NCI-H2227 treated with DMSO at 0.1 percent for 48 hours (cell line): ENCODE measurements at regions not wholly inside any gene's neighbourhood (a gene's known extent, or its start where the extent isn't known, plus 50 kb on each side); places are given as distances from the start of the nearest gene placed in this dataset.

Experiments
- DNase-seq: peaks from one replicate; lab custom pipeline; 2025; lab: John Stamatoyannopoulos, UW

DNA sequence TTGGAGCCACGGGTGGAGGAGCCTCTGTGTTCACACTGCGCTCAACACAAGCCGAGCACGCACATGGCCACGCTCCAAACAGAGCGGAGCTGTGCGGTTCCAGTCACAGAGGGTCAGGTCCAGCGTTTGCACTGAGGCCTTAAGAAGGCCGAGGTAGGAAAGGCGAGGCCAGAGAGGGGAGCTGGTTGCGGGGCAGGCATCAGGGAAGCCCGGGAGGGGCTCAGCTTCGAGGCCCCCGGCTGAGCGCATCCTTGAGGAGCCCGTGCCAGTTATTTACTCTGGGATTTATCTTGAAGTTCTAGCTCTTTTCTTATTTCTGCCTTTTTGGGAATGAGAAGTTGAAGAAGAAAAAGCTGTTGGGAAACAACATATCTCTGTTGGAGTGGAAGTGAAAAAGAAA is 140.8 kb downstream of the IRX1 start:
- no peak for DNase-seq

GRCh38 chr5:3736926-3737325 is 141.3 kb downstream of the IRX1 start:
- DNase-seq, result no peak

DNA sequence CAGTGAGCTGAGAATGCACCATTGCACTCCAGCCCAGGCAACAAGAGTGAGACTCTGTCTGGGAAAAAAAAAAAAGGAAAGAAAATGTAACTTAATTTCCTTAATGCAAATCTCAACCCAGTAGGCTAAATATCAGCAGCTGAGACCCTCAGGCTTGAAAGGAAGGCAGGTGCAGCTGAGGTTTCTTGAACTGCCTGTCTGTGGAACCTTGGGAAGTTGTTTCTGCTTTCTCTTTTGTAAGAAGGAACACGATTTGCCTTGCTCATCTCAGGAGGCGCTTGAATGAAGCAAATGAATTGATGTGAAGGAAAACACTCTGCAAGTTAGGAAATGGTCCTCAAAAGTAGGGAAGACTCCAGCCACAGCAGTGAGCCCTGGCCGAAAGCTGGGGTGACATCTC is 143.3 kb downstream of the IRX1 start:
- DNase-seq, result no peak

DNA sequence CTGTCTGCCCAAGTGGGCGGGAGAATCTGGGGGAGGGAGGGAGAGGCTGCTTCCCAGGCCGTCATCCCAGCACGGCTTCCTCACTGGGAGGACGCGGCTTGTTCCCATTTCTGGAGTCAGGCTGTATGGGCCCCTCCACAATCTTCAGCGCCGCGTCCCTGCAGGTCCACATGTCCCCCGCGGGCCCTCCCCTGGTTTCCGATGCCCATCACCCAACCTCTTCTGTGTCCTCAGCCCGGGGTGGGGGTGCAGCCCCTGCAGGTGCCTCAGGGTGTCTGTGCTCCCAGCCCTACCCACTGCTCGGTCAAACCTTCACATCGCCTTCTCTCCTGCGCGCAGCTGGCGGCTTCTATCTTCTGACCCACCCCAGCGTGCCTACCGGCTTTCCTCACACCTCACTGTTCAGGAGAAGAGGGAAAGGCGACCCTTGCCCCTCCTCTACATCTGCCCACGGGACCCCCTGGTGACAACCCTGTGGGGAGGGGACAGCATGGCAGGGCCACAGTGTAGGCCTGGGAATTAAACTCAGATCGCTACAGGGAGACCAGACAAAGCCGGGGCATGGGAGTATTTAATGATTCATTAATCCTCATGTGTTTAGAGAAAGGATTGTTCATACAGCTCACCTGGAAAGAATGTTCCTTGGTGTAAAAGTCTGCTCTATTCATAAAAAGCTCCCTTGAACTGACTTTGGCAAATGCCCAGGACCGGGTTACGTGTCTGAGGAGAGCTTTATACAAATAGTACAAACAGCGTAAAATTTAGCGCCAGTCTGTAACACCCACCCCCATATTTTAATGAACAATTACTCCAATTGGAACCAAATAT is 145.1 kb downstream of the IRX1 start:
- DNase-seq, result no peak

GRCh38 chr5:3741374-3741770 is 145.7 kb downstream of the IRX1 start:
- DNase-seq, result no peak

GRCh38 chr5:3742750-3743149 is 147.1 kb downstream of the IRX1 start:
- DNase-seq, result no peak

DNA sequence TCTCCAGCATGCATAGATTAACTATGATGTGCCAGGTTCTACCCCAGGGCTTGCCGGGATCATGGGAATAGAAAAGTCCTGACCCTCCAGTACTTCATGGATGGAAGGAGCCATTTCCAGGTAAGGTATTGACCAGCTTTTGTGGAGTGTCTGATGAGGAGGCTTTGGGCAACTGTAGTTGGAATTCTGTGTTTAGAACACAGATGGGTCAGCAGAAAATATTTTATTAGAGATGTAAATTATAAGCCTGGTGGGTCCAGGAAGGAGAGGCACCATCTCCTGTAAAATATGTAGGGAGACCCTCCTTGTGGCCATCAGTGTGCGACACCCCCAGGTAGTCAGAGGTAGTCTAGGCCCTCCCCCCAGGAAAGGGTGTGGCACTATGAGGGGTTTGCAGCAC is 156.2 kb downstream of the IRX1 start:
- no peak for DNase-seq

- no peak for DNase-seq
Observed at GRCh38 chr5:3778000-3778550, 182.4 kb downstream of the IRX1 start.

DNA sequence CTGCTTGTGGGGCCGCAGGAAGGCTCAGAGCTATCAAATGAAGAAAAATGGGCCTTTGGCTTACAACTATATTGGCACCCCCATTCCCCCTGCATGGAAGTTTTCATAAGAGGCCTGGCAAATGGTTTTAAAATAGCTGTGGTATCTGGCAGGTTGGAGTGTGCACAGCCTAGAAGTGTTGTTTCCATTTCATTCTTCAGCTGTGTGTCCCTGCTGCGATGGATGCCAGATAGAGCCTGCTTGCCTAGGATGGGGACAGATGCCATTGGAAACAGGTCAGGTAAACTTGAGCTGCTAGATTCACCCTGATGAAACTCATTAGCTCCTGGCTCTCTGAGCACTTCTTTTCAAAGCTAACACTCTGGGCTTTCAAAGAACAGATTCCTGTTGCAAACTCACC is 183.3 kb downstream of the IRX1 start:
- DNase-seq, result no peak

- no peak for DNase-seq
Observed at GRCh38 chr5:3780278-3780677, 184.6 kb downstream of the IRX1 start.

GRCh38 chr5:3780907-3781306 is 185.3 kb downstream of the IRX1 start:
- no peak for DNase-seq

DNA sequence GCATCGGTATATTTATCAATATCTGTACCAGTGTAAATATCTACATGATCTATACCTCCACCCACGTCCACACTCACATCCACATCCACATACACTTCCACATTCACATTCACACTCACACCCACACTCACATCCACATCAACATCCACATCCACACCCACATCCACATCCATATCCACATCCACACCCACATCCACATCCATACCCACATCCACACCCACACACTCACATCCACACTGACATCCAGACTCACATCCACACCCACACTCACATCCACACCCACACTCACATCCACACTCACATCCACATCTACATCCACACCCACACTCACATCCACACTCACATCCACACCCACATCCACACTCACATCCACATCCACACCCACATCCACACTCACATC is 189.2 kb downstream of the IRX1 start:
- no peak for DNase-seq

GRCh38 chr5:3786165-3786564 is 190.5 kb downstream of the IRX1 start:
- DNase-seq, result no peak

GRCh38 chr5:3786891-3787430 is 191.3 kb downstream of the IRX1 start:
- no peak for DNase-seq

- DNase-seq, result no peak
Observed at GRCh38 chr5:3787604-3788003, 192.0 kb downstream of the IRX1 start.

DNA sequence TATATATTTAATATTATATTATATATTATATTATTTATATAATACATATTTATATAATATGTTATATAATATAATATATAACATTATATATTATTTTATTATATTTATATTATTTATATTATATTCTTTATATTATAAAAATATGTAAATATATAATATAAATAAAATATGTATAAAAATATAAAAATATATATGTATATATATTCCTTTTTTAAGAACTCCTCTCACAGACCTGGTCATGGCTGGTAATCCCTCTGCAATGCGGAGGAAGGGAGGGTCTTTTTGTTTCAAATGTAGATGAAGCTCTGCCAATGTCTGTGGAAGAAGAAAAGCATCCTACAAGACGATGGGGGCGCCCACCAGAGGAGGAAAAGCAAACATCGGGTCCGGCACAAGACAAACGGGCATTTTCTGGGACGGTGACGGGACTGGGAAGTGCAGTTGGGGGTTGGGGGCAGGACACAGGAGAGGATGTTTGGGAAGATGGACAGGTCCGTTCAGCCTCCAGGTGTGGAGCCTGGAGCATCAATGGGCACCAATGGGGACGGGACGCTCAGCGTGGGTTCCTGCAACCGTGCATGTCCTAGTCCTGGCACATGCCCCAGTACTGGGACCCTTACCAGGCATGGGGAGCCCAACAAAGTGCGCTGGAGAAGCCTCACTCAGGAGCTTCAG is 194.0 kb downstream of the IRX1 start:
- no peak for DNase-seq

DNA sequence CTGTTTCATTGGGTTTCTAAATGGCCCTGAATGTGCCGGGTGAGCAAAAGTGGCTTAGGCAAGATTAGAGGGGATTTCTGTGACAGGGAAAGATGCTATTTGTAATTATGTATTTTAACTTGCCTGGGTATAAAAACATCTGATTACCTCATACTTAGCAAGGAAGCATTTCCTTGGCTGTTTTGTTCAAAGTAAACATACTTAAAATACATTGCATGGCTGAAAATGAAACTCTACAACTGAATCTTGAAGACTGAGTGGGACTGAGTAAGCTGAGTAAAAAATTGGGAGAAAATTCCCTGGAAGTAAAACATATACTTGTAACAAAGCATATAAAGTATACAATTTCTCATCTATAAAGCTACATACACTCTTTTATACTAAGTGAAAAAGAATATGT is 197.5 kb downstream of the IRX1 start:
- no peak for DNase-seq

DNA sequence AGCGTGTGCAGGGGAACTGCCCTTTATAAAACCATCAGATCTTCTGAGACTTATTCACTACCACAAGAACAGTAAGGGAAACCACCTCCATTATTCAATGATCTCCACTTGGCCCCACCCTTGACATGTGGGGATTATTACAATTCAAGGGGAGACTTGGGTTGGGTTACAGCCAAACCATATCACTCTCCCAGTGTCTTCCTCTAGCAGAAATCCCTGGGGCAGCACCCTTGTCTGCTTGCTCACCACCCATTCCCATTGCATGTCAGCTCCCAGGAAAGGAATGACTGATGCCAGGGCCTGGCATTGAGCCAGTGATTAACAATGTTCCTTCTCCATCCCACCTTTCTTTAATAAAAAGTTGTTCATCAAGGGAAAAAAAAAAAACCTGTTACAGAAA is 199.0 kb downstream of the IRX1 start:
- no peak for DNase-seq

- no peak for DNase-seq
Observed at GRCh38 chr5:3796736-3797135, 201.1 kb downstream of the IRX1 start.

DNA sequence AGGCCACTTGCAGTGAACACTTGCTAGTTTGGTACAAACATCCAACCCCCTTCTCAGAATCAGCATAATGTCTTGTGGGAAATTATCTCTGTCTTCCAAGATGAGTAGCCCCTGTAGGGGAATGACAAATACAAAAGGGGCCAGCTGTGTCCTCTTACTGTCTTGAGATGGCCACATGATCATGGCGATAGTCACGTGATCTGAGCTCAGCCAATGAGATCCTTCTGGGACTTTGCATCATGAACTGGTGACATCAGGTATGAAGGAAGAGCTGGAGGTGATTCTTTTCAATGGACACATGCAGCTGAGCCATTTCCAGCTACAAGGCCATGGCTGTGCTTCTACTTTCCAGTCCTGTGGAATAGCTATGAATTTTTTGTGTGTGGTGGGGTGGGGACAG is 206.3 kb downstream of the IRX1 start:
- DNase-seq, result no peak

DNA sequence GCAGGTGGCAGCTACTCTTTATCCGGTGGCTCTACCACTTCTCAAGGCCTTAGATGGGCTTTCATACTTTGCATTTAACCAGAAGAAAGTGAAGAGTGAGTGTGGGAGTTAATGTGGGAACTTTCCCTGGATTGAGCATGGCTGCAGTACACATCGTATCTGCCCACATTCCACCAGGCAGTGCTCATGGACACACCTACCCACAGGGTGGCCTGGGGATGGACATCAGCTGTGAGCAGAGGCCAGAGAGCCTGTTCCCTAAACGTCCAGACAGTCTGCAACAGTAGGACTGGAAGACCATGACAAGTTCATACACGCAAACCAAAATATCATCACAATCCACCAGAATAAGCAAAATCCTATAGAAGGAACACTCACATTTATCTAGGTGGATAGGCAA is 213.8 kb downstream of the IRX1 start:
- DNase-seq, result no peak

DNA sequence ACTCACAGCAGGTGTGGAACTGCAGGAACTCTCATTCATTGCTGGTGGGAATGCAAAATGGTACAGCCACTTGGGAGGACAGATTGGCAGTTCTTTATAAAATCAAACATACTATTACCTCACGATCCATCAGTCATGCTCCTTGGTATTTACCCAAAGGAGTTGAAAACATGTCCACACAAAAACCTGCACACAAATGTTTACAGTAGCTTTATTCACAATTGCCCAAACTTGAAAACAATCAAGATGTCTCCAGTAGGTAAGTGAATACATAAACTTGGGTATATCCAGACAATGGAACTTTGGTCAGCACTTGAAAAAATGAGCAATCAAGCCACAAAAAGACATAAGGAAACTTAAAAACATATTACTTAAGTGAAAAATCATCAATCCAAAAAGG is 215.5 kb downstream of the IRX1 start:
- no peak for DNase-seq

DNA sequence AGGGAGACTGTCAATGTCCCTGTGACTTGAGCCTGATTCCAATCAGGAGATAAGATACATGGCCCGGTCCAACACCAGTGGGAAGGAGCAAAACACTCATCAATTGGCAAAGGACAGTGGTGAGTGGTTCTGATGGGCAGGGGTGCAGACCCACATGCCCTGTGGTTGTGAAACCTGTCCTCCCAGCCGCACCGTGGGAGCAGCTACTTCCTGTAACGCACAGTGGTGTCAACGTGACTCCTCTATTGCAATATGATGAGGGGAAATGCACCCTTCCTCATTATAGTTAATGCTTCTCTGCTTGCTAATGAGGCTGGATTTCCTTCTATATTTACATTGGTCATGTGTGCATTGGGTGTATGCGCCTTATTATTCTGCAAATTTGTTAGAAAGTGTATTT is 223.0 kb downstream of the IRX1 start:
- no peak for DNase-seq
